ENCODE measurements at regions not wholly inside any gene's neighbourhood (a gene's known extent, or its start where the extent isn't known, plus 50 kb on each side); places are given as distances from the start of the nearest gene placed in this dataset.

DNA sequence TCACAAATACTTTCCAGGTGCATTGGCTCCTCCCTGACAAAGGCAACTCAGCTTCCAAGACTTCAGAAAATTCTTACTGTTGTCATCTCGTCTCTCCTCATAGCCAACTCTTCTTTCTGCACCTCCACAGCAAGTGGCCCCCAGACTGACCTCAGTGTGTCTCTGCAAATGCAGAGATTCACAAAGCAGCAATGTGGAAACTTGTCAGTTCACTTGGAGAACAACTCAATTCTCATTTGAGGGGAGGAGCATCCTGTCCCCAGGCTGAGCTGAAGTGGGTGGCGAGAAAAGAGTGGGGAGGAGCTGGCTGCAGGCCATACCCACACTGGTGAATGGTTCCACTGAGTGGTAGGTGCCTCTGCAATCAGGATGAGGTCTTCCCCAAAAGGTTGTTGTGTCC is 248.7 kb upstream of the IL12A start:
- no peaks in the 10 kb centered on the region for H3K9me2 ChIP-seq (replicated peaks; ENCODE audit: insufficient read depth, low read length)
- no peaks in the 10 kb centered on the region for H3K79me2 ChIP-seq (ENCODE audit: insufficient read depth, low read length)
- H3K27me3 ChIP-seq (ENCODE audit: low read length) = no peaks in the 10 kb centered on the region
- H3F3A ChIP-seq (ENCODE audit: insufficient read depth) = no peaks in the 10 kb centered on the region
- H3K36me3 ChIP-seq (ENCODE audit: low read length) = no peaks in the 10 kb centered on the region
- no peak overlapping the region for H3K9ac ChIP-seq (ENCODE audit: low read length)
- no peak overlapping the region for H3K4me3 ChIP-seq (ENCODE audit: insufficient read depth, low read length, poor library complexity, severe bottlenecking)
- no peak overlapping the region for H3K4me2 ChIP-seq (ENCODE audit: low read depth, low read length, poor library complexity, severe bottlenecking)
- no peaks in the 10 kb centered on the region for H4K20me1 ChIP-seq (ENCODE audit: low read depth, low read length)
- no peak overlapping the region for H2AFZ ChIP-seq (ENCODE audit: low read depth, low read length, severe bottlenecking)
- no peak overlapping the region for H3K27ac ChIP-seq (ENCODE audit: low read depth, low read length)
- H3K9me3 ChIP-seq (ENCODE audit: insufficient read depth, low read length) = no peaks in the 10 kb centered on the region
- no peak for TF ChIP-seq EZH2phosphoT487 (conservative IDR thresholded peaks at IDR 0.05; ENCODE audit: low read length)
- TF ChIP-seq CTCF (IDR thresholded peaks at IDR 0.05; ENCODE audit: insufficient read depth, low read length, poor library complexity, severe bottlenecking) = no peak

GRCh38 chr3:159741281-159741680 is 247.4 kb upstream of the IL12A start:
- Histone ChIP-seq H4K20me1 (ENCODE audit: low read depth, low read length) (no peaks in the 10 kb centered on the region), H3F3A (ENCODE audit: insufficient read depth) (no peaks in the 10 kb centered on the region), H3K79me2 (ENCODE audit: insufficient read depth, low read length) (no peaks in the 10 kb centered on the region), H3K4me2 (ENCODE audit: low read depth, low read length, poor library complexity, severe bottlenecking) (no peak overlapping the region), H3K9ac (ENCODE audit: low read length) (no peak overlapping the region), H2AFZ (ENCODE audit: low read depth, low read length, severe bottlenecking) (no peak overlapping the region), H3K9me3 (ENCODE audit: insufficient read depth, low read length) (no peaks in the 10 kb centered on the region), H3K27ac (ENCODE audit: low read depth, low read length) (no peak overlapping the region), H3K27me3 (ENCODE audit: low read length) (no peaks in the 10 kb centered on the region), H3K36me3 (ENCODE audit: low read length) (no peaks in the 10 kb centered on the region), H3K4me3 (ENCODE audit: insufficient read depth, low read length, poor library complexity, severe bottlenecking) (no peak overlapping the region), H3K9me2 (replicated peaks; ENCODE audit: insufficient read depth, low read length) (no peaks in the 10 kb centered on the region)
- TF ChIP-seq EZH2phosphoT487 (conservative IDR thresholded peaks at IDR 0.05; ENCODE audit: low read length) (no peak), CTCF (IDR thresholded peaks at IDR 0.05; ENCODE audit: insufficient read depth, low read length, poor library complexity, severe bottlenecking) (no peak)

GRCh38 chr3:159748425-159748824 is 240.2 kb upstream of the IL12A start:
- no peak overlapping the region for H3K9ac ChIP-seq (ENCODE audit: low read length)
- H3K4me2 ChIP-seq (ENCODE audit: low read depth, low read length, poor library complexity, severe bottlenecking) = no peak overlapping the region
- no peaks in the 10 kb centered on the region for H3K36me3 ChIP-seq (ENCODE audit: low read length)
- no peaks in the 10 kb centered on the region for H3F3A ChIP-seq (ENCODE audit: insufficient read depth)
- H2AFZ ChIP-seq (ENCODE audit: low read depth, low read length, severe bottlenecking) = no peak overlapping the region
- no peaks in the 10 kb centered on the region for H3K79me2 ChIP-seq (ENCODE audit: insufficient read depth, low read length)
- H4K20me1 ChIP-seq (ENCODE audit: low read depth, low read length) = no peaks in the 10 kb centered on the region
- H3K9me3 ChIP-seq (ENCODE audit: insufficient read depth, low read length) = no peaks in the 10 kb centered on the region
- H3K27ac ChIP-seq (ENCODE audit: low read depth, low read length) = no peak overlapping the region
- no peak overlapping the region for H3K4me3 ChIP-seq (ENCODE audit: insufficient read depth, low read length, poor library complexity, severe bottlenecking)
- H3K27me3 ChIP-seq (ENCODE audit: low read length) = no peaks in the 10 kb centered on the region
- no peaks in the 10 kb centered on the region for H3K9me2 ChIP-seq (replicated peaks; ENCODE audit: insufficient read depth, low read length)
- TF ChIP-seq CTCF (IDR thresholded peaks at IDR 0.05; ENCODE audit: insufficient read depth, low read length, poor library complexity, severe bottlenecking) = no peak
- no peak for TF ChIP-seq EZH2phosphoT487 (conservative IDR thresholded peaks at IDR 0.05; ENCODE audit: low read length)

GRCh38 chr3:159749406-159749805 is 239.2 kb upstream of the IL12A start:
- Histone ChIP-seq H3K79me2 (ENCODE audit: insufficient read depth, low read length) (no peaks in the 10 kb centered on the region), H3K9me2 (replicated peaks; ENCODE audit: insufficient read depth, low read length) (no peaks in the 10 kb centered on the region), H3K4me2 (ENCODE audit: low read depth, low read length, poor library complexity, severe bottlenecking) (no peak overlapping the region), H2AFZ (ENCODE audit: low read depth, low read length, severe bottlenecking) (no peak overlapping the region), H3K9me3 (ENCODE audit: insufficient read depth, low read length) (no peaks in the 10 kb centered on the region), H3K4me3 (ENCODE audit: insufficient read depth, low read length, poor library complexity, severe bottlenecking) (no peak overlapping the region), H3K27me3 (ENCODE audit: low read length) (no peaks in the 10 kb centered on the region), H3K36me3 (ENCODE audit: low read length) (no peaks in the 10 kb centered on the region), H4K20me1 (ENCODE audit: low read depth, low read length) (no peaks in the 10 kb centered on the region), H3F3A (ENCODE audit: insufficient read depth) (no peaks in the 10 kb centered on the region), H3K9ac (ENCODE audit: low read length) (no peak overlapping the region), H3K27ac (ENCODE audit: low read depth, low read length) (no peak overlapping the region)
- TF ChIP-seq EZH2phosphoT487 (conservative IDR thresholded peaks at IDR 0.05; ENCODE audit: low read length) (no peak), CTCF (IDR thresholded peaks at IDR 0.05; ENCODE audit: insufficient read depth, low read length, poor library complexity, severe bottlenecking) (no peak)

Measured in SU-DHL-6 (cell line).